K562 (cell line): ENCODE measurements at regions not wholly inside any gene's neighbourhood (a gene's known extent, or its start where the extent isn't known, plus 50 kb on each side); places are given as distances from the start of the nearest gene placed in this dataset.

ENCODE experiments used
- ATAC-seq: fragments of 200-7000 bp; cut with Tn5 transposase; 3 replicates; pipeline ENCODE4 v1.9.1; 2020; ENCODE audit warnings: moderate library complexity
- BruUV-seq: library from RNA; stranded (reverse); fragments of 400-500 nt; replicated peaks from 2 replicates; lab custom pipeline; 2021; lab: Mats Ljungman, UMichigan
- CTCF ChIA-PET: fragments of 300-600 bp; formaldehyde crosslinking; extraction: SDS; loops from one replicate; lab custom pipeline; 2021; ENCODE audit warnings: low intra/inter-chr PET ratio; lab: Yijun Ruan, JAX
- POLR2A ChIA-PET: fragments of 300-600, 350-650 bp; sonication (Branson Sonifier 250); formaldehyde crosslinking; extraction: SDS; loops from one replicate; lab custom pipeline; 2021; ENCODE audit warnings: antibody characterized with exemption, inconsistent platforms; lab: Yijun Ruan, JAX
- DNase-seq, 4 experiments: peaks; one replicate each; pipeline versions ENCODE4 v3.0.0 to v3.0.0-alpha.2; 2011 to 2018; ENCODE audit warnings: low spot score in 3 of 4, mixed read lengths in 3 of 4; ENCODE audit errors: extremely low read depth in 1 of 4
- FAIRE-seq: peaks from 2 replicates; lab custom pipeline; 2011; peaks lifted over from hg19 to GRCh38; lab: Jason Lieb, UNC
- H2AFZ ChIP-seq: 2 replicates; pipeline ENCODE4 v1.6.0; 2011; ENCODE audit warnings: low read depth, low read length, control low read depth, inconsistent platforms
- H3K27ac ChIP-seq: fragments of 200-600 bp; 3 replicates; pipeline ENCODE4 v1.8.0; 2011; ENCODE audit warnings: low read depth, mild to moderate bottlenecking, control low read depth, inconsistent platforms, low read length, moderate library complexity, mixed read lengths; ENCODE audit errors: extremely low read depth
- H3K27me3 ChIP-seq, 2 experiments: fragments of 300-600 bp in 1 of 2; 2 replicates in 1 of 2; 3 replicates in 1 of 2; pipeline versions ENCODE4 v1.6.0 to v1.8.0; 2011; ENCODE audit warnings: inconsistent platforms in 2 of 2, low read length in 2 of 2, mild to moderate bottlenecking in 1 of 2, mixed read lengths in 1 of 2, moderate library complexity in 1 of 2; ENCODE audit not compliant: control insufficient read depth in 2 of 2, insufficient read depth in 2 of 2
- H3K36me3 ChIP-seq: fragments of 300-600 bp; 3 replicates; pipeline ENCODE4 v1.8.0; 2011; ENCODE audit warnings: mild to moderate bottlenecking, low read length, inconsistent platforms; ENCODE audit not compliant: control insufficient read depth, insufficient read depth
- H3K4me1 ChIP-seq, 2 experiments: fragments of 200-600 bp in 1 of 2; replicated peaks in 1 of 2; 2 replicates in 1 of 2; 3 replicates in 1 of 2; pipeline versions ENCODE4 v1.5.1 to v1.8.0; 2011; ENCODE audit warnings: inconsistent platforms in 2 of 2, low read length in 2 of 2, mild to moderate bottlenecking in 1 of 2, mixed read lengths in 1 of 2, moderate library complexity in 1 of 2; ENCODE audit not compliant: control insufficient read depth in 2 of 2, insufficient read depth in 2 of 2
- H3K4me2 ChIP-seq: 2 replicates; pipeline ENCODE4 v1.6.1; 2011; ENCODE audit warnings: low read length, control low read depth, inconsistent platforms, mixed read lengths; ENCODE audit not compliant: insufficient read depth
- H3K4me3 ChIP-seq: fragments of 200-600 bp; sonication (generic), shearing (Covaris generic); 2 replicates; pipeline ENCODE4 v1.5.1; 2016; ENCODE audit warnings: control low read depth, inconsistent platforms
- H3K79me2 ChIP-seq: fragments of 200-600 bp; 3 replicates; pipeline ENCODE4 v1.8.0; 2011; ENCODE audit warnings: low read length, inconsistent platforms; ENCODE audit not compliant: control insufficient read depth, insufficient read depth
- H3K9ac ChIP-seq, 2 experiments: 2 replicates each; pipeline versions ENCODE4 v1.6.0 to v1.6.1; 2011; ENCODE audit warnings: low read depth in 2 of 2, low read length in 2 of 2, control low read depth in 1 of 2, inconsistent platforms in 1 of 2, mild to moderate bottlenecking in 1 of 2, mixed read lengths in 1 of 2; ENCODE audit not compliant: insufficient read depth in 1 of 2
- H3K9me1 ChIP-seq: one replicate; pipeline ENCODE4 v1.6.0; 2011; ENCODE audit warnings: inconsistent platforms, mild to moderate bottlenecking, low read length, moderate library complexity; ENCODE audit not compliant: control insufficient read depth, insufficient read depth
- H3K9me3 ChIP-seq: replicated peaks from 2 replicates; pipeline ENCODE4 v1.5.1; 2011; ENCODE audit warnings: low read depth, low read length, inconsistent platforms; ENCODE audit not compliant: control insufficient read depth, insufficient read depth
- H4K20me1 ChIP-seq: replicated peaks from 2 replicates; pipeline ENCODE4 v1.6.1; 2011; ENCODE audit warnings: low read length, inconsistent platforms, mixed read lengths; ENCODE audit not compliant: control insufficient read depth, insufficient read depth
- BDP1 ChIP-seq: IDR thresholded peaks from 3 replicates; pipeline ENCODE4 v1.6.1; 2011; ENCODE audit not compliant: insufficient read length, insufficient read depth
- CEBPB ChIP-seq: fragments of 450-650 bp; IDR thresholded peaks from 2 replicates; pipeline ENCODE4 v1.6.1; 2016; ENCODE audit warnings: missing genetic modification characterization, missing compliant biosample characterization
- E2F1 ChIP-seq: sonication (generic); formaldehyde crosslinking; IDR thresholded peaks from 2 replicates; pipeline ENCODE4 v1.8.1; 2023; ENCODE audit warnings: mild to moderate bottlenecking, missing genetic modification reagents, moderate library complexity
- E2F4 ChIP-seq: sonication (generic); formaldehyde crosslinking; IDR thresholded peaks from 2 replicates; pipeline ENCODE4 v1.8.0; 2022; ENCODE audit warnings: mild to moderate bottlenecking, low read depth, missing genetic modification reagents
- MECOM ChIP-seq: fragments of 250-450 bp; sonication (Bioruptor Pico); IDR thresholded peaks from 2 replicates; pipeline ENCODE4 v1.8.0; 2022; ENCODE audit warnings: inconsistent platforms
- RBFOX2 ChIP-seq: fragments of 200-400 bp; formaldehyde crosslinking; IDR thresholded peaks from 2 replicates; pipeline ENCODE4 v1.6.1; 2017; ENCODE audit warnings: low read depth, mild to moderate bottlenecking, low read length, moderate library complexity
- RUNX1 ChIP-seq: sonication (generic); IDR thresholded peaks from 2 replicates; pipeline ENCODE4 v1.6.1; 2016; ENCODE audit warnings: antibody characterized with exemption, low read depth
- SOX6 ChIP-seq: fragments of 450-650 bp; IDR thresholded peaks from 2 replicates; pipeline ENCODE4 v1.6.1; 2014; ENCODE audit warnings: mild to moderate bottlenecking
- TCF7L2 ChIP-seq: fragments of 150-350 bp; IDR thresholded peaks from 2 replicates; pipeline ENCODE4 v1.6.1; 2016; ENCODE audit warnings: low read depth, mild to moderate bottlenecking, low read length, moderate library complexity
- YY1 ChIP-seq, 3 experiments: IDR thresholded peaks; 2 replicates each; pipeline ENCODE4 v1.6.1; 2011; ENCODE audit warnings: low read length in 2 of 3, mild to moderate bottlenecking in 2 of 3, moderate library complexity in 2 of 3, borderline replicate concordance in 1 of 3, control low read depth in 1 of 3, low read depth in 1 of 3; ENCODE audit not compliant: insufficient read depth in 3 of 3, insufficient replicate concordance in 2 of 3, control insufficient read depth in 1 of 3, insufficient read length in 1 of 3; ENCODE audit errors: extremely low read depth in 1 of 3
- ZNF76 ChIP-seq: fragments of 250-450 bp; sonication (Bioruptor Pico); IDR thresholded peaks from 2 replicates; pipeline ENCODE4 v1.4.0; 2020; ENCODE audit warnings: mild to moderate bottlenecking, moderate library complexity, borderline replicate concordance
- WGBS: fragments of 100-300 bp; shearing (Covaris generic); methylation state at CpG from one replicate; pipeline ENCODE4 v1.1.6; 2016; ENCODE audit warnings: low coverage, mixed read lengths; ENCODE audit not compliant: insufficient coverage; ENCODE audit errors: missing lambda C conversion rate; 5-methylcytosine and 5-hydroxymethylcytosine counted together
- in situ Hi-C: fragments of 300-500 bp; cut with MboI; formaldehyde crosslinking; loops from 4 replicates; pipeline ENCODE4 v1.15.0; 2018; ENCODE audit warnings: inconsistent platforms, mixed read lengths
- intact Hi-C: fragments of 100-400 bp; cut with micrococcal nuclease; formaldehyde crosslinking; loops from 2 replicates; pipeline ENCODE4 v1.14.2; 2022

GRCh38 chr19:29309637-29310036, 96.7 kb upstream of the UQCRFS1 start:
- 0% methylated on average over 9 of the region's 9 CpGs for WGBS
- in situ Hi-C loops: no loop called here
- no peak for TF ChIP-seq CEBPB (tag)
- no peak for TF ChIP-seq E2F1
- TF ChIP-seq SOX6: no peak
- no peak for TF ChIP-seq ZNF76 (CRISPR knock-in tag)
- TF ChIP-seq BDP1: no peak
- no peak for TF ChIP-seq RUNX1
- TF ChIP-seq RBFOX2: no peak
- TF ChIP-seq TCF7L2: no peak
- no peak for TF ChIP-seq YY1 (IDR thresholded peaks at IDR 0.05; ENCODE audit: borderline replicate concordance in 1 of 3, control insufficient read depth in 1 of 3, extremely low read depth in 1 of 3, insufficient read depth in 3 of 3, insufficient read length in 1 of 3, insufficient replicate concordance in 2 of 3, low read depth in 1 of 3, low read length in 2 of 3)
- no peak for TF ChIP-seq MECOM (CRISPR knock-in tag)
- no peak for TF ChIP-seq E2F4 (CRISPR knock-in tag)

More at GRCh38 chr19:29309637-29310036, 96.7 kb upstream of the UQCRFS1 start:
- H3K4me3 ChIP-seq: no peak overlapping the region
- ChIA-PET POLR2A (no interaction called here), CTCF (no interaction called here)
- no peaks in the 10 kb centered on the region for H4K20me1 ChIP-seq
- no peaks in the 10 kb centered on the region for H3K79me2 ChIP-seq
- H3K9ac ChIP-seq: no peak overlapping the region
- no TSS peak for BruUV-seq
- H3K27me3 ChIP-seq: peaks cover 0 to 6% of the 10 kb centered on the region in 2 experiments; a peak in 2 of 5 replicates
- H3K27ac ChIP-seq: no peak overlapping the region
- H3K36me3 ChIP-seq: no peaks in the 10 kb centered on the region
- DNase-seq (no peak), ATAC-seq (no peak), FAIRE-seq (no peak)
- no peak overlapping the region for H3K4me2 ChIP-seq
- H3K9me3 ChIP-seq: no peaks in the 10 kb centered on the region
- no peaks in the 10 kb centered on the region for H3K4me1 ChIP-seq
- H3K9me1 ChIP-seq: no peaks in the 10 kb centered on the region
- intact Hi-C loops: no loop called here
- no peak overlapping the region for H2AFZ ChIP-seq
